PC-9 (cell line): ENCODE measurements at regions not wholly inside any gene's neighbourhood (a gene's known extent, or its start where the extent isn't known, plus 50 kb on each side); places are given as distances from the start of the nearest gene placed in this dataset.

Experiments used
- BruUV-seq: library from RNA; stranded (reverse); fragments of 400-500 nt; replicated peaks from 2 replicates; lab custom pipeline; 2021; lab: Mats Ljungman, UMichigan
- CTCF ChIA-PET: fragments of 300-600 bp; sonication (Branson Sonifier 250); formaldehyde crosslinking; loops from one replicate; lab custom pipeline; 2022; ENCODE audit warnings: antibody characterized with exemption; lab: Charles Lee
- POLR2A ChIA-PET: fragments of 300-600 bp; sonication (Branson Sonifier 250); formaldehyde crosslinking; loops from one replicate; lab custom pipeline; 2022; ENCODE audit warnings: antibody characterized with exemption; ENCODE audit not compliant: unreplicated experiment; lab: Charles Lee
- DNase-seq, 2 experiments: peaks; one replicate each; pipeline versions ENCODE4 v3.0.0 to v3.0.0-alpha.2; 2015 to 2022; ENCODE audit warnings: mixed read lengths in 1 of 2
- H2AFZ ChIP-seq: fragments of 200-600 bp; sonication (generic); 2 replicates; pipeline ENCODE4 v1.8.1; 2017; ENCODE audit warnings: antibody characterized with exemption
- H3F3A ChIP-seq: fragments of 200-600 bp; sonication (generic); 2 replicates; pipeline ENCODE4 v1.8.1; 2017; ENCODE audit warnings: antibody characterized with exemption, mild to moderate bottlenecking, low read depth; ENCODE audit not compliant: insufficient read depth
- H3K27ac ChIP-seq: fragments of 200-600 bp; sonication (generic); 2 replicates; pipeline ENCODE4 v1.6.1; 2016; ENCODE audit warnings: mixed run types
- H3K27me3 ChIP-seq: fragments of 200-600 bp; sonication (generic); 2 replicates; pipeline ENCODE4 v1.6.1; 2016; ENCODE audit warnings: low read depth, mixed run types; ENCODE audit not compliant: insufficient read depth
- H3K36me3 ChIP-seq: fragments of 200-600 bp; sonication (generic); 2 replicates; pipeline ENCODE4 v1.6.1; 2016; ENCODE audit warnings: low read depth, mixed run types
- H3K4me1 ChIP-seq: fragments of 200-600 bp; sonication (generic); replicated peaks from 2 replicates; pipeline ENCODE4 v1.6.1; 2016; ENCODE audit warnings: mixed run types; ENCODE audit not compliant: insufficient read depth
- H3K4me2 ChIP-seq: fragments of 200-600 bp; sonication (generic); 2 replicates; pipeline ENCODE4 v1.6.1; 2017; ENCODE audit warnings: mixed run types
- H3K4me3 ChIP-seq: fragments of 200-600 bp; sonication (generic); 2 replicates; pipeline ENCODE4 v1.6.1; 2016; ENCODE audit warnings: mixed run types
- H3K79me2 ChIP-seq: fragments of 200-600 bp; sonication (generic); 2 replicates; pipeline ENCODE4 v1.6.1; 2017; ENCODE audit warnings: low read depth, mixed run types
- H3K9me2 ChIP-seq: fragments of 200-600 bp; sonication (generic); 2 replicates; pipeline ENCODE4 v1.8.1; 2017; ENCODE audit warnings: mild to moderate bottlenecking; ENCODE audit not compliant: insufficient read depth
- H3K9me3 ChIP-seq: fragments of 200-600 bp; sonication (generic); 2 replicates; pipeline ENCODE4 v1.8.1; 2016; ENCODE audit warnings: low read depth; ENCODE audit not compliant: insufficient read depth
- H4K20me1 ChIP-seq: fragments of 200-600 bp; sonication (generic); 2 replicates; pipeline ENCODE4 v1.8.1; 2017; ENCODE audit not compliant: insufficient read depth
- EZH2 ChIP-seq: fragments of 200-600 bp; sonication (generic); IDR thresholded peaks from 2 replicates; pipeline ENCODE4 v1.8.0; 2017; ENCODE audit warnings: antibody characterized with exemption, low read depth
- intact Hi-C: fragments of 100-400 bp; cut with micrococcal nuclease; formaldehyde crosslinking; loops from one replicate; pipeline ENCODE4 v1.10.0; 2022; ENCODE audit not compliant: unreplicated experiment
- TF ChIP-seq, protein P1 (sequence below): fragments of 200-600 bp; sonication (generic); conservative IDR thresholded peaks from 2 replicates; pipeline ENCODE4 v1.6.1; 2017; ENCODE audit warnings: mixed run types, antibody characterized with exemption, mild to moderate bottlenecking, moderate library complexity

DNA sequence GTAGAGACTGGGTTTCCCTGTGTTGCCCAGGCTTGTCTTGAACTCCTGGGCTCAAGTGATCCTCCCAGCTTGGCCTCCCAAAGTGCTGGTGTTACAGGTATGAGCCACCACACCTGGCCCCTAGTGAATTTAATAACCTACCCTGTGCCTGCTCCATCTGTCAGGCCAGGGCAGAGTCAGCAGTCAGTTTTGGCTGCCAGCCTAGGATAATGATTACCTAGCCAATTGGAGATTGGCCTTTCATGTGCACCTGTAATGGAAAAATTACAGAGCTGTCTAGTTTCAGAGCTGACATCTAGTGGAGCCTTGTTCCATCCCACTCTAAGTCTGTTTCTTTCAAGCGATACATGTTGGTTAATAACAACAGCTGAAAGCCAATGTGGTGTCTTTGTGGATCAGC, 92.0 kb downstream of the DIRAS3 start:
- Histone ChIP-seq H3K9me2 (no peaks in the 10 kb centered on the region), H3K4me2 (no peak overlapping the region), H4K20me1 (no peaks in the 10 kb centered on the region), H3F3A (no peaks in the 10 kb centered on the region), H3K79me2 (no peaks in the 10 kb centered on the region), H3K36me3 (no peaks in the 10 kb centered on the region), H3K4me3 (no peak overlapping the region), H2AFZ (no peak overlapping the region), H3K4me1 (no peaks in the 10 kb centered on the region), H3K27ac (no peak overlapping the region), H3K9me3 (peaks cover 11% of the 10 kb centered on the region), H3K27me3 (no peaks in the 10 kb centered on the region)
- BruUV-seq = no TSS peak
- no peak for DNase-seq
- POLR2A ChIA-PET = no interaction called here
- CTCF ChIA-PET = no interaction called here
- TF ChIP-seq, protein P1, sequence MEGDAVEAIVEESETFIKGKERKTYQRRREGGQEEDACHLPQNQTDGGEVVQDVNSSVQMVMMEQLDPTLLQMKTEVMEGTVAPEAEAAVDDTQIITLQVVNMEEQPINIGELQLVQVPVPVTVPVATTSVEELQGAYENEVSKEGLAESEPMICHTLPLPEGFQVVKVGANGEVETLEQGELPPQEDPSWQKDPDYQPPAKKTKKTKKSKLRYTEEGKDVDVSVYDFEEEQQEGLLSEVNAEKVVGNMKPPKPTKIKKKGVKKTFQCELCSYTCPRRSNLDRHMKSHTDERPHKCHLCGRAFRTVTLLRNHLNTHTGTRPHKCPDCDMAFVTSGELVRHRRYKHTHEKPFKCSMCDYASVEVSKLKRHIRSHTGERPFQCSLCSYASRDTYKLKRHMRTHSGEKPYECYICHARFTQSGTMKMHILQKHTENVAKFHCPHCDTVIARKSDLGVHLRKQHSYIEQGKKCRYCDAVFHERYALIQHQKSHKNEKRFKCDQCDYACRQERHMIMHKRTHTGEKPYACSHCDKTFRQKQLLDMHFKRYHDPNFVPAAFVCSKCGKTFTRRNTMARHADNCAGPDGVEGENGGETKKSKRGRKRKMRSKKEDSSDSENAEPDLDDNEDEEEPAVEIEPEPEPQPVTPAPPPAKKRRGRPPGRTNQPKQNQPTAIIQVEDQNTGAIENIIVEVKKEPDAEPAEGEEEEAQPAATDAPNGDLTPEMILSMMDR = no peak
- TF ChIP-seq EZH2 = no peak
- intact Hi-C loops = no loop called here

DNA sequence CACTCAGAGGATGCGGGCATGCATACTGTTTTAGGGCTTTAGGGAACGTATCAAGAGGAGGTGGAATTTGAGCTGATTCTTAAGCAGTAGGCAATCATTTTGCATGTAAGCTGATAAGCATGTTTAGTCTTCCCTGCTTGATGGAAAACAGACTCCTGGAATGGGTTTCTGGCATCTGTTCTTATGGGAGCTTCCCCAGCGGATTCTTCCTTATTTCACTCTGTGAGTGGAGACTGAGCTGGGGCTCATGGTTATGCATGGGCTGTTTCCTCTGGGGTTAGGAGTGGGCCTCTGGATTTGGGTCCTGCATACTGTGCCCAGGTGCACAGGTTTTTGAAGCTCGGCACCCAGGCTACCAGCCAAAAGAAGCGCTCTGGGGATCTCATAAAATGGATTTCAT, 93.4 kb downstream of the DIRAS3 start:
- H3K4me3 ChIP-seq = no peak overlapping the region
- H3K9me3 ChIP-seq = no peaks in the 10 kb centered on the region
- no peaks in the 10 kb centered on the region for H3K36me3 ChIP-seq
- no peak for TF ChIP-seq EZH2
- TF ChIP-seq, protein P1 = no peak
- H4K20me1 ChIP-seq = no peaks in the 10 kb centered on the region
- POLR2A ChIA-PET = interaction anchor here (0.7 kb wide), 1 partner anchor 250 kb away, joined by 5 read pairs; no protein-coding TSS in a partner anchor
- intact Hi-C loops = no loop called here
- H3K79me2 ChIP-seq = no peaks in the 10 kb centered on the region
- no peaks in the 10 kb centered on the region for H3F3A ChIP-seq
- H3K27ac ChIP-seq = no peak overlapping the region
- BruUV-seq = no TSS peak
- no peak for DNase-seq
- H2AFZ ChIP-seq = no peak overlapping the region
- no peaks in the 10 kb centered on the region for H3K4me1 ChIP-seq
- CTCF ChIA-PET = no interaction called here
- H3K4me2 ChIP-seq = no peak overlapping the region
- H3K9me2 ChIP-seq = no peaks in the 10 kb centered on the region
- H3K27me3 ChIP-seq = no peaks in the 10 kb centered on the region

DNA sequence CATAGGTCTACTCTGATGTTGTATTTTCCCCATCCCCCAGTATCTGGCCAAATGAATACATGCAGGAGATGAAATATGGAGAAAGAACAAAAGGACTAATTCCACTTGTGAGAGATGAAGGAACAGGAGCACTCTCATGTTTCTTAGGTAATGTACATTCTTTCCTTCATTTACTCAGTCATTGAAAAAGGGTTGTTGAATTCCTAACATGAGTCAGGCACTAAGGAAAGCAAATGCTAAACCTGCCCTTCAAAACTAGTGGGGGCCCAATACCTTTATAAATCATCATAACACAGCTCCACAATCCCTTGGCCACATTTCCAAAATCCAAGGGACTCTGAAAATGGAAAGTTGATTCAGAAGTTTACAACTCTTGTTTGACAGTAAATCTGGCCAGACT, 94.3 kb downstream of the DIRAS3 start:
- ChIA-PET CTCF (no interaction called here), POLR2A (interaction anchor here (0.6 kb wide), 1 partner anchor 395 kb away, joined by 9 read pairs; no protein-coding TSS in a partner anchor)
- Histone ChIP-seq H3K27me3 (no peaks in the 10 kb centered on the region), H3K4me3 (no peak overlapping the region), H3K27ac (no peak overlapping the region), H3K4me1 (no peaks in the 10 kb centered on the region), H3K9me2 (no peaks in the 10 kb centered on the region), H3K9me3 (no peaks in the 10 kb centered on the region), H3K79me2 (no peaks in the 10 kb centered on the region), H3K36me3 (no peaks in the 10 kb centered on the region), H3K4me2 (no peak overlapping the region), H4K20me1 (no peaks in the 10 kb centered on the region), H2AFZ (no peak overlapping the region), H3F3A (no peaks in the 10 kb centered on the region)
- BruUV-seq = no TSS peak
- TF ChIP-seq, protein P1 = no peak
- TF ChIP-seq EZH2 = no peak
- intact Hi-C loops = no loop called here
- DNase-seq = no peak
